AG09319 (cell line): ENCODE measurements at regions not wholly inside any gene's neighbourhood (a gene's known extent, or its start where the extent isn't known, plus 50 kb on each side); places are given as distances from the start of the nearest gene placed in this dataset.
A peak's percentile ranks its signal among the peaks of the same experiment; 100 is the strongest.

Source experiments
- DNase-seq: peaks from one replicate; pipeline ENCODE4 v3.0.0-alpha.2; 2010; ENCODE audit warnings: low read depth; ENCODE audit errors: extremely low read depth
- CTCF ChIP-seq: IDR thresholded peaks from 2 replicates; pipeline ENCODE4 v1.5.1; 2011; ENCODE audit warnings: low read depth, mild to moderate bottlenecking, inconsistent platforms, low read length, moderate library complexity

GRCh38 chr1:198809247-198809646, 170.4 kb downstream of the PTPRC start:
- TF ChIP-seq CTCF: no peak
- DNase-seq: no peak

- no peak for DNase-seq
- TF ChIP-seq CTCF: no peak
These were observed 172.6 kb downstream of the PTPRC start for GRCh38 chr1:198811449-198811848.

- TF ChIP-seq CTCF: no peak
- DNase-seq: no peak
These were observed 184.8 kb downstream of the PTPRC start for GRCh38 chr1:198823626-198824025.

GRCh38 chr1:198825254-198825653, 186.4 kb downstream of the PTPRC start:
- no peak for TF ChIP-seq CTCF
- DNase-seq: no peak

- no peak for DNase-seq
These were observed 190.5 kb downstream of the PTPRC start for GRCh38 chr1:198829356-198829755.

GRCh38 chr1:198829944-198830343, 191.1 kb downstream of the PTPRC start:
- DNase-seq: no peak
- peak; percentile 38 for TF ChIP-seq CTCF

More at GRCh38 chr1:198829356-198829755, 190.5 kb downstream of the PTPRC start:
- TF ChIP-seq CTCF: no peak

GRCh38 chr1:198830412-198830811, 191.6 kb downstream of the PTPRC start:
- no peak for DNase-seq
- no peak for TF ChIP-seq CTCF
